Kidney epithelial cell (primary cell): ENCODE measurements at regions not wholly inside any gene's neighbourhood (a gene's known extent, or its start where the extent isn't known, plus 50 kb on each side); places are given as distances from the start of the nearest gene placed in this dataset.

Experiments used
- DNase-seq: peaks from one replicate; pipeline ENCODE4 v3.0.0-alpha.2; 2010; ENCODE audit warnings: low read depth
- H3K27me3 ChIP-seq: 2 replicates; pipeline ENCODE4 v1.6.0; 2011; ENCODE audit warnings: low read length; ENCODE audit not compliant: control insufficient read depth, insufficient read depth
- H3K36me3 ChIP-seq: 2 replicates; pipeline ENCODE4 v1.5.1; 2011; ENCODE audit warnings: low read length; ENCODE audit not compliant: control insufficient read depth, insufficient read depth
- H3K4me3 ChIP-seq: 2 replicates; pipeline ENCODE4 v1.5.1; 2011; ENCODE audit warnings: low read depth, mild to moderate bottlenecking, control low read depth, low read length
- TF ChIP-seq, protein P1 (sequence below): IDR thresholded peaks from 2 replicates; pipeline ENCODE4 v1.5.1; 2011; ENCODE audit warnings: mild to moderate bottlenecking, moderate library complexity, low read length, control low read depth, inconsistent platforms; ENCODE audit not compliant: insufficient read depth, poor library complexity, severe bottlenecking

DNA sequence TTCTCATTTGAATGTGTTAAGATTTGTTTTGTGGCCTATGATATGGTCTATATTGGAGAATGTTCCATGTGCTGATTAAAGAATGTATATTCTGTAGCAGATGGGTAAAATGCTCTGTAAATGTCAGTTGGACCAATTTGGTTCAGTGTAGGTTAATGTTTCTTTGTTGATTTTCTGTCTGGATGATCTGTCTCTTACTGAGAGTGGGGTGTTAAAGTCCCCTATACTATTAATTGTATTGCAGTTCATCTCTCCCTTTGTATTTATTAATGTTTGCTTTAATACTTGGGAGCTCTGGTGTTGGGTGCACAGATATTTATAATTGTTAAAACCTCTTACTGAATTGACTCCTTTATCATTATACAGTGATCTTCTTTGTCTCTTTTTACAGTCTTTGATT, 584.5 kb downstream of the NUF2 start:
- TF ChIP-seq, protein P1, sequence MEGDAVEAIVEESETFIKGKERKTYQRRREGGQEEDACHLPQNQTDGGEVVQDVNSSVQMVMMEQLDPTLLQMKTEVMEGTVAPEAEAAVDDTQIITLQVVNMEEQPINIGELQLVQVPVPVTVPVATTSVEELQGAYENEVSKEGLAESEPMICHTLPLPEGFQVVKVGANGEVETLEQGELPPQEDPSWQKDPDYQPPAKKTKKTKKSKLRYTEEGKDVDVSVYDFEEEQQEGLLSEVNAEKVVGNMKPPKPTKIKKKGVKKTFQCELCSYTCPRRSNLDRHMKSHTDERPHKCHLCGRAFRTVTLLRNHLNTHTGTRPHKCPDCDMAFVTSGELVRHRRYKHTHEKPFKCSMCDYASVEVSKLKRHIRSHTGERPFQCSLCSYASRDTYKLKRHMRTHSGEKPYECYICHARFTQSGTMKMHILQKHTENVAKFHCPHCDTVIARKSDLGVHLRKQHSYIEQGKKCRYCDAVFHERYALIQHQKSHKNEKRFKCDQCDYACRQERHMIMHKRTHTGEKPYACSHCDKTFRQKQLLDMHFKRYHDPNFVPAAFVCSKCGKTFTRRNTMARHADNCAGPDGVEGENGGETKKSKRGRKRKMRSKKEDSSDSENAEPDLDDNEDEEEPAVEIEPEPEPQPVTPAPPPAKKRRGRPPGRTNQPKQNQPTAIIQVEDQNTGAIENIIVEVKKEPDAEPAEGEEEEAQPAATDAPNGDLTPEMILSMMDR, result no peak
- Histone ChIP-seq H3K4me3 (no peak overlapping the region), H3K36me3 (no peaks in the 10 kb centered on the region), H3K27me3 (no peaks in the 10 kb centered on the region)
- no peak for DNase-seq

DNA sequence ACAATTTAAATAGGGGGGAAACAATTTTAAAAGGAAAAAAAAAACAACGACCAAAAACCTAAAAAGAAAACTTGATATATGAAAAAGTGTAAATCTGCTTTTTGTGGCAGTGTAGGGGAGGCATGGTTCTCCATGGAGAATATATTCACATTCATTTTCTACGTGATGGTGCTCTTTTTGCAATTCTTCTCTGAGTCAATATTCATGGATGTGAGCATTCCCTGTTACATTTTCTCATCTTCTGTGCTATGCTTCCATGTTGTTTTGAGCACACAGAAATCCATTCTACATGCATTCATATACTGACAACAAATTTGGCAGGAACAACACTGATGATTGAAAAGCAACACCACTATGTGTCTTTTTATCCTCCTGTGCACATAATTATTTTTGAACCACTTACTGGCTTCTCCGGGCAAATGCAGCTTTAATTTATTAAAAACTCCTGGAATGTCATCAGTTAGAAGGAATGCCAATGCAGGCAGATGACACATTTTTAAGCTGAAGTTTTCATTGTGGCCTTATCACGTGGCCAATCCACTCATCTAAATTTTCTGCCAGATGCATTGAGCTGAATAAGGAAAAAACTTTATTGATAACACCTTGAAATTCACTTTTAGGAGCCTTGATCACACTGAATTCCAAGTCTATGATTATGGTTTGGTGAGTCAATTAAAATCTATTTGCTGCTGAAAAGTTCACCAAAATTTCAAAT, 590.6 kb downstream of the NUF2 start:
- DNase-seq, result no peak
- Histone ChIP-seq H3K4me3 (no peak overlapping the region), H3K36me3 (no peaks in the 10 kb centered on the region), H3K27me3 (no peaks in the 10 kb centered on the region)
- TF ChIP-seq, protein P1, result no peak

DNA sequence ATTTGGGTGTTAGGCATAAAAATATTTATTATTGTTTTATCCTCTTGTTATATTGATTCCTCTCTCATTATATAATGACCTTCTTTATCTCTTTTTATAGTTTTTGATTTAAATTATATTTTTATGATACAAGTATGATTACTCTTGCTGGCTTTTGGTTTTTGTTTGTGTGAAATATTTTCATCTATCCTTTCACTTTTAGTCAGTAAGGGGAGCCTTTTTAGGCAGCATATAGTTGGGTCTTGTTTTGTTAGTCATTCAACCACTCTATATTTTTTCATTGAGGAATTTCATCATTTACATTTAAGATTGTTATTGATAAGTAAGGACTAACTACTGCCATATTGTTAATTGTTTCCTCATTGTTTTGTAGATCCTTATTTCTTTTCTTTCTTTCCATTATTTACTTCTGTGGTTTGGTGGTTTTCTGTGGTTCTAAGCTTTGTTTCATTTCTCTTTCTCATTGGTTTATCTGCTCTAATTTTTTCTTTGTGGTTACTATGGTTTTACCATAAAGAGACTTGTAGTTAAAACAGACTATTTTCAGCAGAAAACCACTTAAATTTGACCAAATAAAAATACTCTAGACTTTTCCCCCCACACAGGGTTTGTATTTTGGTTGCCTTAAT, 593.1 kb downstream of the NUF2 start:
- Histone ChIP-seq H3K27me3 (no peaks in the 10 kb centered on the region), H3K36me3 (no peaks in the 10 kb centered on the region), H3K4me3 (no peak overlapping the region)
- TF ChIP-seq, protein P1, result no peak
- DNase-seq, result no peak

DNA sequence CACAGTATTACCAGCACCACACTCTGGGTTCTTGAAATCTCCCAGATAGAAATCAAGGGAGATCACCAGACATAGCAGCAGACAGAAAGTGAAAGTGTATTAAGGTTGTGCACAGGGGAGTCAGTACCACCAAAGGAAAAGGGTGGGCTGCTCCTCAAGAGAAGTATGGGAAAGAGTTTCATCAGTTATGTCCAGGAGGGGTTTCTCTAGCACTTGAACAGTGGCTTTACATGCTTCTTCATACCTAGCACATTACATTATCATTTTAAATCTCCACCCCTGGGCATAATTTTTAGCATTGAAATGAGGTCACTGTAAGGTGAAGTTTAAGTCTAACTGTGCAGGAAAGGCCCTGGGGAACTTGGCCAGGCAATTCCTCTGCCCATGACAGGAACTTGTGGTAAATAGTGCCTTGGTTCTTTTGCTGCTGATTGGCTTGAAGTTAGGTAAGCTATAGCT, 601.0 kb downstream of the NUF2 start:
- no peaks in the 10 kb centered on the region for H3K36me3 ChIP-seq
- no peak for DNase-seq
- no peaks in the 10 kb centered on the region for H3K27me3 ChIP-seq
- H3K4me3 ChIP-seq, result no peak overlapping the region
- TF ChIP-seq, protein P1, result no peak

DNA sequence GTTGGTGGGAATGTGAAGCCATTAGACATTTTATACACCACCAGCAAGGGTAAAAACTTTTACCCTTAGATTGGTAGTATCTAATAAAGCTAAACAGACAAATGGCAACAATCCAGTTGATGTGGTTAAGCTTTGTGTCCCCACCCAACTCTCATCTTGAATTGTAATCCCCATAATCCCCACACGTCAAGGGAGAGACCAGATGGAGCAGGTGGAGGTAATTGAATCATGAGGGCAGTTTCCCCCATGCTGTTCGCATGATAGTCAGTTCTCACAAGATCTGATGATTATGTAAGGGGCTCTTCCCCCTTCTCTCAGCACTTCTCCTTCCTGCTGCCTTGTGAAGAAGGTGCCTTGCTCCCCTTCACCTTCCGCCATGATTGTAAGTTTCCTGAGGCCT, 602.3 kb downstream of the NUF2 start:
- TF ChIP-seq, protein P1, result no peak
- Histone ChIP-seq H3K4me3 (no peak overlapping the region), H3K27me3 (no peaks in the 10 kb centered on the region), H3K36me3 (no peaks in the 10 kb centered on the region)
- DNase-seq, result no peak
